ENCODE measurements at regions not wholly inside any gene's neighbourhood (a gene's known extent, or its start where the extent isn't known, plus 50 kb on each side); places are given as distances from the start of the nearest gene placed in this dataset.
"Not testable (repeated sequence)": the region's sequence is repeated elsewhere in the genome, so short reads cannot be mapped to it uniquely, and the experiment has no call there.

- DNase-seq (ENCODE audit: low read depth): no peak
Observed at GRCh38 chr7:56219017-56219416, 102.8 kb upstream of the NUPR2 start.

- no peak for DNase-seq (ENCODE audit: low read depth)
Observed at GRCh38 chr7:56218510-56218909, 102.3 kb upstream of the NUPR2 start.

- DNase-seq (ENCODE audit: low read depth): no peak
Observed at GRCh38 chr7:56213574-56213973, 97.4 kb upstream of the NUPR2 start.

- no peak for DNase-seq (ENCODE audit: low read depth)
Observed at GRCh38 chr7:56206420-56206819, 90.2 kb upstream of the NUPR2 start.

GRCh38 chr7:56199639-56200038 lies 83.4 kb upstream of the NUPR2 start:
- DNase-seq (ENCODE audit: low read depth): peak; percentile 6

- not testable (repeated sequence) for DNase-seq (ENCODE audit: low read depth)
Observed at GRCh38 chr7:56196195-56196594, 80.0 kb upstream of the NUPR2 start.

GRCh38 chr7:56188823-56189346 lies 72.7 kb upstream of the NUPR2 start:
- no peak for DNase-seq (ENCODE audit: low read depth)

GRCh38 chr7:56188376-56188775 lies 72.2 kb upstream of the NUPR2 start:
- DNase-seq (ENCODE audit: low read depth): no peak

- DNase-seq (ENCODE audit: low read depth): no peak
Observed at GRCh38 chr7:56181010-56181409, 64.8 kb upstream of the NUPR2 start.

GRCh38 chr7:56175771-56176170 lies 59.6 kb upstream of the NUPR2 start:
- DNase-seq (ENCODE audit: low read depth): peak; percentile 4

- DNase-seq (ENCODE audit: low read depth): no peak
Observed at GRCh38 chr7:56174875-56175760, 58.9 kb upstream of the NUPR2 start.

- no peak for DNase-seq (ENCODE audit: low read depth)
Observed at GRCh38 chr7:56174346-56174874, 58.2 kb upstream of the NUPR2 start.
